OCI-LY7 (cell line): ENCODE measurements at regions not wholly inside any gene's neighbourhood (a gene's known extent, or its start where the extent isn't known, plus 50 kb on each side); places are given as distances from the start of the nearest gene placed in this dataset.

Experiments
- CTCF ChIP-seq: fragments of 200-600 bp; sonication (generic); conservative IDR thresholded peaks from 2 replicates; pipeline ENCODE4 v1.5.1; 2014; ENCODE audit warnings: mild to moderate bottlenecking, antibody characterized with exemption, low read length, moderate library complexity, mixed read lengths
- EZH2phosphoT487 ChIP-seq: fragments of 200-600 bp; sonication (generic); IDR thresholded peaks from 2 replicates; pipeline ENCODE4 v1.6.1; 2018; ENCODE audit warnings: low read depth, borderline replicate concordance, mild to moderate bottlenecking, mixed run types, antibody characterized with exemption, low read length, moderate library complexity, mixed read lengths

GRCh38 chr2:16333681-16334080 lies 332.0 kb downstream of the CYRIA start:
- TF ChIP-seq EZH2phosphoT487 (no peak), CTCF (no peak)
